ENCODE measurements at regions not wholly inside any gene's neighbourhood (a gene's known extent, or its start where the extent isn't known, plus 50 kb on each side); places are given as distances from the start of the nearest gene placed in this dataset.
A peak's percentile ranks its signal among the peaks of the same experiment; 100 is the strongest.

GRCh38 chr2:198308368-198308767 is 504.0 kb downstream of the PLCL1 start:
- Histone ChIP-seq H3K36me3 (replicated peaks) (no peaks in the 10 kb centered on the region), H3K4me1 (peaks cover 8% of the 10 kb centered on the region), H3K9me3 (no peaks in the 10 kb centered on the region), H3K4me3 (no peak overlapping the region), H3K27me3 (ENCODE audit: low read depth) (peaks cover 11% of the 10 kb centered on the region)
- in situ Hi-C loops (cut with MboI; ENCODE audit: low sequenced_read_pairs): loop anchor here (25.0 kb wide), 1 partner anchor 1179 kb away; no protein-coding TSS in a partner anchor
- no peak for DNase-seq (ENCODE audit: low spot score in 2 of 2)

- H3K4me3 ChIP-seq: no peak overlapping the region
These were observed 502.7 kb downstream of the PLCL1 start for GRCh38 chr2:198307093-198307492.

GRCh38 chr2:198304859-198305258 is 500.5 kb downstream of the PLCL1 start:
- H3K36me3 ChIP-seq (replicated peaks): no peaks in the 10 kb centered on the region
- no peaks in the 10 kb centered on the region for H3K9me3 ChIP-seq
- no peak for DNase-seq (ENCODE audit: low spot score in 2 of 2)
- H3K4me1 ChIP-seq: no peaks in the 10 kb centered on the region
- H3K27me3 ChIP-seq (ENCODE audit: low read depth): no peaks in the 10 kb centered on the region
- in situ Hi-C loops (cut with MboI; ENCODE audit: low sequenced_read_pairs): loop anchor here (25.0 kb wide), 1 partner anchor 1182 kb away; no protein-coding TSS in a partner anchor
- no peak overlapping the region for H3K4me3 ChIP-seq

More at GRCh38 chr2:198307093-198307492, 502.7 kb downstream of the PLCL1 start:
- Histone ChIP-seq H3K4me1 (no peaks in the 10 kb centered on the region), H3K9me3 (no peaks in the 10 kb centered on the region), H3K36me3 (replicated peaks) (no peaks in the 10 kb centered on the region), H3K27me3 (ENCODE audit: low read depth) (peaks cover 6% of the 10 kb centered on the region; the same call in 1 of the 2 replicates)
- DNase-seq (ENCODE audit: low spot score in 2 of 2): no peak
- in situ Hi-C loops (cut with MboI; ENCODE audit: low sequenced_read_pairs): loop anchor here (25.0 kb wide), 1 partner anchor 1180 kb away; no protein-coding TSS in a partner anchor

- Histone ChIP-seq H3K27me3 (ENCODE audit: low read depth) (no peaks in the 10 kb centered on the region), H3K4me1 (no peaks in the 10 kb centered on the region), H3K36me3 (replicated peaks) (no peaks in the 10 kb centered on the region), H3K4me3 (no peak overlapping the region), H3K9me3 (no peaks in the 10 kb centered on the region)
- DNase-seq (ENCODE audit: low spot score in 2 of 2): no peak
- in situ Hi-C loops (cut with MboI; ENCODE audit: low sequenced_read_pairs): loop anchor here (10.0 kb wide), 2 partner anchors 163 to 493 kb away; partner anchors contain the start of gene PLCL1
These were observed 493.0 kb downstream of the PLCL1 start for GRCh38 chr2:198297350-198297749.

- H3K4me1 ChIP-seq: no peaks in the 10 kb centered on the region
- peak; percentile 54 to 70 for DNase-seq (ENCODE audit: low spot score in 2 of 2)
- H3K27me3 ChIP-seq (ENCODE audit: low read depth): no peaks in the 10 kb centered on the region
- in situ Hi-C loops (cut with MboI; ENCODE audit: low sequenced_read_pairs): loop anchor here (10.0 kb wide), 2 partner anchors 162 to 492 kb away; partner anchors contain the start of gene PLCL1
- H3K4me3 ChIP-seq: no peak overlapping the region
- no peaks in the 10 kb centered on the region for H3K9me3 ChIP-seq
- H3K36me3 ChIP-seq (replicated peaks): no peaks in the 10 kb centered on the region
These were observed 492.4 kb downstream of the PLCL1 start for GRCh38 chr2:198296665-198297308.

GRCh38 chr2:198293281-198293680 is 488.9 kb downstream of the PLCL1 start:
- no peak for DNase-seq (ENCODE audit: low spot score in 2 of 2)
- H3K36me3 ChIP-seq (replicated peaks): no peaks in the 10 kb centered on the region
- no peaks in the 10 kb centered on the region for H3K4me1 ChIP-seq
- H3K27me3 ChIP-seq (ENCODE audit: low read depth): peaks cover 3% of the 10 kb centered on the region; the same call in 1 of the 2 replicates
- no peak overlapping the region for H3K4me3 ChIP-seq
- in situ Hi-C loops (cut with MboI; ENCODE audit: low sequenced_read_pairs): loop anchor here (10.0 kb wide), 2 partner anchors 158 to 488 kb away; partner anchors contain the start of gene PLCL1
- H3K9me3 ChIP-seq: no peaks in the 10 kb centered on the region

GRCh38 chr2:198289811-198290210 is 485.4 kb downstream of the PLCL1 start:
- H3K27me3 ChIP-seq (ENCODE audit: low read depth): peaks cover 6% of the 10 kb centered on the region
- DNase-seq (ENCODE audit: low spot score in 2 of 2): no peak
- no peaks in the 10 kb centered on the region for H3K9me3 ChIP-seq
- H3K4me3 ChIP-seq: no peak overlapping the region
- in situ Hi-C loops (cut with MboI; ENCODE audit: low sequenced_read_pairs): loop anchor here (10.0 kb wide), 2 partner anchors 155 to 485 kb away; partner anchors contain the start of gene PLCL1
- H3K4me1 ChIP-seq: no peaks in the 10 kb centered on the region
- H3K36me3 ChIP-seq (replicated peaks): no peaks in the 10 kb centered on the region

GRCh38 chr2:198287706-198288105 is 483.3 kb downstream of the PLCL1 start:
- Histone ChIP-seq H3K9me3 (no peaks in the 10 kb centered on the region), H3K4me1 (no peaks in the 10 kb centered on the region), H3K36me3 (replicated peaks) (no peaks in the 10 kb centered on the region), H3K27me3 (ENCODE audit: low read depth) (peaks cover 13% of the 10 kb centered on the region), H3K4me3 (no peak overlapping the region)
- in situ Hi-C loops (cut with MboI; ENCODE audit: low sequenced_read_pairs): no loop called here
- DNase-seq (ENCODE audit: low spot score in 2 of 2): no peak

- DNase-seq (ENCODE audit: low spot score in 2 of 2): no peak
- Histone ChIP-seq H3K36me3 (replicated peaks) (no peaks in the 10 kb centered on the region), H3K27me3 (ENCODE audit: low read depth) (peaks cover 17% of the 10 kb centered on the region), H3K9me3 (no peaks in the 10 kb centered on the region), H3K4me1 (no peaks in the 10 kb centered on the region), H3K4me3 (no peak overlapping the region)
- in situ Hi-C loops (cut with MboI; ENCODE audit: low sequenced_read_pairs): no loop called here
These were observed 480.8 kb downstream of the PLCL1 start for GRCh38 chr2:198285216-198285615.

- Histone ChIP-seq H3K4me1 (no peaks in the 10 kb centered on the region), H3K9me3 (no peaks in the 10 kb centered on the region), H3K4me3 (no peak overlapping the region), H3K36me3 (replicated peaks) (no peaks in the 10 kb centered on the region), H3K27me3 (ENCODE audit: low read depth) (peaks cover 14% of the 10 kb centered on the region)
- no peak for DNase-seq (ENCODE audit: low spot score in 2 of 2)
- in situ Hi-C loops (cut with MboI; ENCODE audit: low sequenced_read_pairs): no loop called here
These were observed 478.8 kb downstream of the PLCL1 start for GRCh38 chr2:198283146-198283545.

- Histone ChIP-seq H3K36me3 (replicated peaks) (no peaks in the 10 kb centered on the region), H3K4me1 (no peaks in the 10 kb centered on the region), H3K27me3 (ENCODE audit: low read depth) (peaks cover 12% of the 10 kb centered on the region), H3K9me3 (no peaks in the 10 kb centered on the region), H3K4me3 (no peak overlapping the region)
- no peak for DNase-seq (ENCODE audit: low spot score in 2 of 2)
- in situ Hi-C loops (cut with MboI; ENCODE audit: low sequenced_read_pairs): no loop called here
These were observed 477.7 kb downstream of the PLCL1 start for GRCh38 chr2:198282061-198282460.

- in situ Hi-C loops (cut with MboI; ENCODE audit: low sequenced_read_pairs): no loop called here
- no peak for DNase-seq (ENCODE audit: low spot score in 2 of 2)
- no peak overlapping the region for H3K4me3 ChIP-seq
- no peaks in the 10 kb centered on the region for H3K9me3 ChIP-seq
- no peaks in the 10 kb centered on the region for H3K36me3 ChIP-seq (replicated peaks)
- H3K27me3 ChIP-seq (ENCODE audit: low read depth): peaks cover 12% of the 10 kb centered on the region
- no peaks in the 10 kb centered on the region for H3K4me1 ChIP-seq
These were observed 475.8 kb downstream of the PLCL1 start for GRCh38 chr2:198280145-198280544.

GRCh38 chr2:198279026-198279425 is 474.6 kb downstream of the PLCL1 start:
- in situ Hi-C loops (cut with MboI; ENCODE audit: low sequenced_read_pairs): no loop called here
- H3K36me3 ChIP-seq (replicated peaks): no peaks in the 10 kb centered on the region
- H3K9me3 ChIP-seq: no peaks in the 10 kb centered on the region

GRCh38 chr2:198277181-198277580 is 472.8 kb downstream of the PLCL1 start:
- H3K4me1 ChIP-seq: no peaks in the 10 kb centered on the region
- H3K4me3 ChIP-seq: no peak overlapping the region
- no peaks in the 10 kb centered on the region for H3K36me3 ChIP-seq (replicated peaks)
- no peaks in the 10 kb centered on the region; the same call in none of the 2 replicates for H3K27me3 ChIP-seq (ENCODE audit: low read depth)
- in situ Hi-C loops (cut with MboI; ENCODE audit: low sequenced_read_pairs): no loop called here
- DNase-seq (ENCODE audit: low spot score in 2 of 2): no peak
- no peaks in the 10 kb centered on the region for H3K9me3 ChIP-seq

More at GRCh38 chr2:198279026-198279425, 474.6 kb downstream of the PLCL1 start:
- no peak overlapping the region for H3K4me3 ChIP-seq
- DNase-seq (ENCODE audit: low spot score in 2 of 2): no peak
- H3K27me3 ChIP-seq (ENCODE audit: low read depth): peaks cover 12% of the 10 kb centered on the region
- H3K4me1 ChIP-seq: no peaks in the 10 kb centered on the region
